ENCODE measurements at regions not wholly inside any gene's neighbourhood (a gene's known extent, or its start where the extent isn't known, plus 50 kb on each side); places are given as distances from the start of the nearest gene placed in this dataset.

DNA sequence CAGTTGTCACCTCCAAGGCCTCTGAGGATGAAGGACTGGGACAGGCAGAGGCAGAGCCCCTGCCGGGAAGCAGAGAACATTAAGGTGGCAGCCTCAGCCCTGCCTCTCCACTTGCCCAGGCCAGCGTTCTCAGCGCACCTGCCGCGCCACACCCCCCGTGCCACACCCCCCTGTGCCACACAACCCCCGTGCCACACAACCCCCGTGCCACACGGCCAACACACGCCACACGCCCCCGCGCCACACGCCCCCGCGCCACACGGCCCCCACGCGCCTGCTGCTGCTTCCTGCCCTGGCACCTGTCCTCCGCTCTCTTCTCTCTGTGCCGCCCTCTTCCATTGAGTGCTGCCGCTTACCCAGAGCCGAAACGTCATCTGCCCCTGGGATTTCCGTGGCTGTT lies 58.0 kb upstream of the ZFP42 start:
- TF ChIP-seq, protein P1, sequence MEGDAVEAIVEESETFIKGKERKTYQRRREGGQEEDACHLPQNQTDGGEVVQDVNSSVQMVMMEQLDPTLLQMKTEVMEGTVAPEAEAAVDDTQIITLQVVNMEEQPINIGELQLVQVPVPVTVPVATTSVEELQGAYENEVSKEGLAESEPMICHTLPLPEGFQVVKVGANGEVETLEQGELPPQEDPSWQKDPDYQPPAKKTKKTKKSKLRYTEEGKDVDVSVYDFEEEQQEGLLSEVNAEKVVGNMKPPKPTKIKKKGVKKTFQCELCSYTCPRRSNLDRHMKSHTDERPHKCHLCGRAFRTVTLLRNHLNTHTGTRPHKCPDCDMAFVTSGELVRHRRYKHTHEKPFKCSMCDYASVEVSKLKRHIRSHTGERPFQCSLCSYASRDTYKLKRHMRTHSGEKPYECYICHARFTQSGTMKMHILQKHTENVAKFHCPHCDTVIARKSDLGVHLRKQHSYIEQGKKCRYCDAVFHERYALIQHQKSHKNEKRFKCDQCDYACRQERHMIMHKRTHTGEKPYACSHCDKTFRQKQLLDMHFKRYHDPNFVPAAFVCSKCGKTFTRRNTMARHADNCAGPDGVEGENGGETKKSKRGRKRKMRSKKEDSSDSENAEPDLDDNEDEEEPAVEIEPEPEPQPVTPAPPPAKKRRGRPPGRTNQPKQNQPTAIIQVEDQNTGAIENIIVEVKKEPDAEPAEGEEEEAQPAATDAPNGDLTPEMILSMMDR (IDR thresholded peaks at IDR 0.05) = no peak
- intact Hi-C loops (cut with DNase I, micrococcal nuclease) = no loop called here
- H3K36me3 ChIP-seq (ENCODE audit: low read depth) = no peaks in the 10 kb centered on the region
- H3K4me3 ChIP-seq = no peak overlapping the region
- no peaks in the 10 kb centered on the region for H3K9me3 ChIP-seq
- no peaks in the 10 kb centered on the region for H3K4me1 ChIP-seq (ENCODE audit: low read depth)
- ATAC-seq (no peak), DNase-seq (no peak)

DNA sequence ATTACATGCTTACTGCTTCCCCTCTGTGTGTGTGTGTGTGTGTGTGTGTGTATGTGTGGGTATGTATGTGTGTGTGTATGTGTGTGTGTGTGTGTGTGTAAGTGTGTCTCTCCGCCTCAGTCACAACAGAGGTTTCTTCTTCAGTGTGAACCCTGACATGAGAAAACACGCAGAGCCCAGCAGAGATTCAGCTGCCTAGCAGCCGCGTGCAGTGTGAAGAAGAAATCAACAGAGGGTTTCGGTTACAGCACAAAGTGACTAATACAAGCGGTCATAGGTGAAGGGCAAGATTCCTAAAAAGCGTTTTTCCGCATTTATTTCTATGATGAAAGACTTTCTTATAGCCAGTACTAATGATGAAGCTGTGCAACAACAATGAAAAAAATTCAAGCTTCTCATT lies 55.3 kb upstream of the ZFP42 start:
- ATAC-seq = no peak
- intact Hi-C loops (cut with DNase I, micrococcal nuclease) = no loop called here
- H3K4me1 ChIP-seq (ENCODE audit: low read depth) = no peaks in the 10 kb centered on the region

DNA sequence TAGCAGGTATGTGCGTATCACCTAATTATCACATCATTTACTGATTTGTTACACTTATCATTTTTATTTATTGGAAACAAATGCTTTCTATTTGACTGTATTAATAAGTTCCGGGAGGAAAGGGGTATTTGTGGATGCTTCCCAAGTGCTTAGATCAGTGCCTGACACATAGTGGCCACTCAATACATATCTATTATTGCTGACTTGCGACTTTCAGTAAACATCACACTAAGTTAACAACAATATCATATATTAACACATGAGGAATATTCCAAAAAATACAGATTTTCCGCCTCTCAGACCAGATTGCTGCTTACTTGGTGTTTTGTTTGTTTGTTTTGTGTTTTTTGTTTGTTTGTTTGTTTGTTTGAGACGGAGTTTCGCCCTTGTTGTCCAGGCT lies 52.6 kb upstream of the ZFP42 start:
- TF ChIP-seq, protein P1 (IDR thresholded peaks at IDR 0.05) = no peak
- intact Hi-C loops (cut with DNase I, micrococcal nuclease) = no loop called here
- no peak for ATAC-seq
- no peaks in the 10 kb centered on the region for H3K9me3 ChIP-seq
- H3K4me3 ChIP-seq = no peak overlapping the region
- no peaks in the 10 kb centered on the region for H3K36me3 ChIP-seq (ENCODE audit: low read depth)
- no peak for DNase-seq
- H3K4me1 ChIP-seq (ENCODE audit: low read depth) = no peaks in the 10 kb centered on the region

More for the DNA sequence above, 55.3 kb upstream of the ZFP42 start:
- Histone ChIP-seq H3K9me3 (no peaks in the 10 kb centered on the region), H3K36me3 (ENCODE audit: low read depth) (no peaks in the 10 kb centered on the region), H3K4me3 (no peak overlapping the region)
- DNase-seq = no peak
- TF ChIP-seq, protein P1 (IDR thresholded peaks at IDR 0.05) = no peak

DNA sequence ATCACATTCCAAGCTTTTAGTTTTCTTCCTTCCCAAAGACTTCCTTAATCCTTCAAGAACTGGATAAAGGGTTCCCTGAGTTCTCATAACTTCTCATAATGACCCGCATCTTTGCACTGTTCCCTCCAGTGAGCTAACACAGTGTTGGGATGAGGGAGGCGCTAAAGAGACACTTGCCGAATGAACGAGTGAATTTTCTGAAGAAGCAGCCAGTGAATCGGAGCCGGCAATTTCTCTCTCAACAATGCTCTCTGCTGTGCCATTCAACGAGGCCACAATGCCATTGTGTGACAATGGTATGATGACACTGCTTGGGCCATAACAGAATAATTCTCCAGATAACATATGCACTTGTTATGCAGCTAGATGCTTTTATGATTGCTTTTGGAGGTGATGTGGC lies 51.4 kb upstream of the ZFP42 start:
- intact Hi-C loops (cut with DNase I, micrococcal nuclease) = no loop called here
- ATAC-seq (no peak), DNase-seq (no peak)
- TF ChIP-seq, protein P1 (IDR thresholded peaks at IDR 0.05) = no peak
- H3K4me1 ChIP-seq (ENCODE audit: low read depth) = no peaks in the 10 kb centered on the region
- no peaks in the 10 kb centered on the region for H3K9me3 ChIP-seq
- H3K4me3 ChIP-seq = no peak overlapping the region
- H3K36me3 ChIP-seq (ENCODE audit: low read depth) = no peaks in the 10 kb centered on the region
